ENCODE measurements at regions not wholly inside any gene's neighbourhood (a gene's known extent, or its start where the extent isn't known, plus 50 kb on each side); places are given as distances from the start of the nearest gene placed in this dataset.
"Not testable (repeated sequence)": the region's sequence is repeated elsewhere in the genome, so short reads cannot be mapped to it uniquely, and the experiment has no call there.

- Mint-ChIP-seq H3K4me3 (no peak overlapping the region), H3K27me3 (ENCODE audit: low read depth) (no peaks in the 10 kb centered on the region), H3K4me1 (ENCODE audit: low read depth) (no peaks in the 10 kb centered on the region), H3K36me3 (ENCODE audit: insufficient read depth) (no peaks in the 10 kb centered on the region), H3K9me3 (peaks cover 5% of the 10 kb centered on the region)
- no peak for ATAC-seq
- no peak for DNase-seq
These were observed 216.9 kb upstream of the PLPPR1 start for GRCh38 chr9:100811643-100812042.

GRCh38 chr9:100813871-100814270 lies 214.7 kb upstream of the PLPPR1 start:
- no peaks in the 10 kb centered on the region for H3K4me1 Mint-ChIP-seq (ENCODE audit: low read depth)
- no peak for ATAC-seq
- no peaks in the 10 kb centered on the region for H3K27me3 Mint-ChIP-seq (ENCODE audit: low read depth)
- H3K9me3 Mint-ChIP-seq, result peaks cover 5% of the 10 kb centered on the region
- no peak overlapping the region for H3K4me3 Mint-ChIP-seq
- H3K36me3 Mint-ChIP-seq (ENCODE audit: insufficient read depth), result no peaks in the 10 kb centered on the region
- DNase-seq, result no peak

- Mint-ChIP-seq H3K9me3 (peaks cover 5% of the 10 kb centered on the region), H3K36me3 (ENCODE audit: insufficient read depth) (no peaks in the 10 kb centered on the region)
These were observed 208.5 kb upstream of the PLPPR1 start for GRCh38 chr9:100819980-100820379.

GRCh38 chr9:100833035-100833434 lies 195.5 kb upstream of the PLPPR1 start:
- not testable (repeated sequence) for ATAC-seq; H3K36me3 Mint-ChIP-seq (ENCODE audit: insufficient read depth); H3K4me3 Mint-ChIP-seq; H3K27me3 Mint-ChIP-seq (ENCODE audit: low read depth); H3K9me3 Mint-ChIP-seq; H3K4me1 Mint-ChIP-seq (ENCODE audit: low read depth); DNase-seq

More at GRCh38 chr9:100819980-100820379, 208.5 kb upstream of the PLPPR1 start:
- Mint-ChIP-seq H3K4me3 (no peak overlapping the region), H3K4me1 (ENCODE audit: low read depth) (no peaks in the 10 kb centered on the region), H3K27me3 (ENCODE audit: low read depth) (no peaks in the 10 kb centered on the region)
- no peak for ATAC-seq
- no peak for DNase-seq

- no peaks in the 10 kb centered on the region for H3K9me3 Mint-ChIP-seq
- H3K4me3 Mint-ChIP-seq, result no peak overlapping the region
- DNase-seq, result no peak
- H3K4me1 Mint-ChIP-seq (ENCODE audit: low read depth), result no peaks in the 10 kb centered on the region
- no peak for ATAC-seq
- H3K27me3 Mint-ChIP-seq (ENCODE audit: low read depth), result peaks cover 2% of the 10 kb centered on the region
- no peaks in the 10 kb centered on the region for H3K36me3 Mint-ChIP-seq (ENCODE audit: insufficient read depth)
These were observed 189.7 kb upstream of the PLPPR1 start for GRCh38 chr9:100838857-100839256.

- Mint-ChIP-seq H3K4me3 (no peak overlapping the region), H3K4me1 (ENCODE audit: low read depth) (no peaks in the 10 kb centered on the region), H3K36me3 (ENCODE audit: insufficient read depth) (no peaks in the 10 kb centered on the region), H3K9me3 (no peaks in the 10 kb centered on the region), H3K27me3 (ENCODE audit: low read depth) (no peaks in the 10 kb centered on the region)
- no peak for DNase-seq
- ATAC-seq, result no peak
These were observed 179.8 kb upstream of the PLPPR1 start for GRCh38 chr9:100848726-100849125.

GRCh38 chr9:100852088-100852487 lies 176.4 kb upstream of the PLPPR1 start:
- ATAC-seq (no peak), DNase-seq (no peak)
- H3K4me3 Mint-ChIP-seq, result no peak overlapping the region
- H3K9me3 Mint-ChIP-seq, result no peaks in the 10 kb centered on the region
- H3K27me3 Mint-ChIP-seq (ENCODE audit: low read depth), result no peaks in the 10 kb centered on the region
- no peaks in the 10 kb centered on the region for H3K36me3 Mint-ChIP-seq (ENCODE audit: insufficient read depth)
- H3K4me1 Mint-ChIP-seq (ENCODE audit: low read depth), result no peaks in the 10 kb centered on the region

GRCh38 chr9:100856238-100856637 lies 172.3 kb upstream of the PLPPR1 start:
- no peak for ATAC-seq
- H3K4me3 Mint-ChIP-seq, result no peak overlapping the region
- H3K36me3 Mint-ChIP-seq (ENCODE audit: insufficient read depth), result no peaks in the 10 kb centered on the region
- no peak for DNase-seq
- H3K4me1 Mint-ChIP-seq (ENCODE audit: low read depth), result no peaks in the 10 kb centered on the region
- H3K9me3 Mint-ChIP-seq, result no peaks in the 10 kb centered on the region
- no peaks in the 10 kb centered on the region for H3K27me3 Mint-ChIP-seq (ENCODE audit: low read depth)

- Mint-ChIP-seq H3K9me3 (peaks cover 9% of the 10 kb centered on the region), H3K36me3 (ENCODE audit: insufficient read depth) (no peaks in the 10 kb centered on the region), H3K27me3 (ENCODE audit: low read depth) (no peaks in the 10 kb centered on the region), H3K4me1 (ENCODE audit: low read depth) (no peaks in the 10 kb centered on the region), H3K4me3 (no peak overlapping the region)
- no peak for ATAC-seq
- no peak for DNase-seq
These were observed 163.4 kb upstream of the PLPPR1 start for GRCh38 chr9:100865111-100865510.

- no peak for DNase-seq
- ATAC-seq, result no peak
- H3K4me1 Mint-ChIP-seq (ENCODE audit: low read depth), result no peaks in the 10 kb centered on the region
- H3K36me3 Mint-ChIP-seq (ENCODE audit: insufficient read depth), result no peaks in the 10 kb centered on the region
- H3K9me3 Mint-ChIP-seq, result peaks cover 9% of the 10 kb centered on the region
- H3K27me3 Mint-ChIP-seq (ENCODE audit: low read depth), result no peaks in the 10 kb centered on the region
- no peak overlapping the region for H3K4me3 Mint-ChIP-seq
These were observed 162.9 kb upstream of the PLPPR1 start for GRCh38 chr9:100865648-100866047.

GRCh38 chr9:100869326-100869725 lies 159.2 kb upstream of the PLPPR1 start:
- H3K36me3 Mint-ChIP-seq (ENCODE audit: insufficient read depth), result no peaks in the 10 kb centered on the region
- no peak overlapping the region for H3K4me3 Mint-ChIP-seq
- H3K4me1 Mint-ChIP-seq (ENCODE audit: low read depth), result no peaks in the 10 kb centered on the region
- DNase-seq (no peak), ATAC-seq (no peak)
- H3K9me3 Mint-ChIP-seq, result peaks cover 4% of the 10 kb centered on the region
- no peaks in the 10 kb centered on the region for H3K27me3 Mint-ChIP-seq (ENCODE audit: low read depth)

- H3K9me3 Mint-ChIP-seq, result peaks cover under 1% of the 10 kb centered on the region
These were observed 148.6 kb upstream of the PLPPR1 start for GRCh38 chr9:100879884-100880283.

GRCh38 chr9:100880284-100880683 lies 148.2 kb upstream of the PLPPR1 start:
- no peaks in the 10 kb centered on the region for H3K27me3 Mint-ChIP-seq (ENCODE audit: low read depth)
- H3K4me3 Mint-ChIP-seq, result no peak overlapping the region
- H3K9me3 Mint-ChIP-seq, result peaks cover 5% of the 10 kb centered on the region
- ATAC-seq (no peak), DNase-seq (no peak)
- H3K36me3 Mint-ChIP-seq (ENCODE audit: insufficient read depth), result no peaks in the 10 kb centered on the region
- no peaks in the 10 kb centered on the region for H3K4me1 Mint-ChIP-seq (ENCODE audit: low read depth)

More at GRCh38 chr9:100879884-100880283, 148.6 kb upstream of the PLPPR1 start:
- ATAC-seq (no peak), DNase-seq (no peak)
- Mint-ChIP-seq H3K36me3 (ENCODE audit: insufficient read depth) (no peaks in the 10 kb centered on the region), H3K27me3 (ENCODE audit: low read depth) (no peaks in the 10 kb centered on the region), H3K4me3 (no peak overlapping the region), H3K4me1 (ENCODE audit: low read depth) (no peaks in the 10 kb centered on the region)

GRCh38 chr9:100884518-100884917 lies 144.0 kb upstream of the PLPPR1 start:
- Mint-ChIP-seq H3K4me1 (ENCODE audit: low read depth) (no peaks in the 10 kb centered on the region), H3K36me3 (ENCODE audit: insufficient read depth) (no peaks in the 10 kb centered on the region), H3K4me3 (no peak overlapping the region), H3K9me3 (peaks cover 5% of the 10 kb centered on the region), H3K27me3 (ENCODE audit: low read depth) (no peaks in the 10 kb centered on the region)
- ATAC-seq, result no peak
- no peak for DNase-seq

- Mint-ChIP-seq H3K4me1 (ENCODE audit: low read depth) (no peaks in the 10 kb centered on the region), H3K9me3 (no peaks in the 10 kb centered on the region), H3K4me3 (no peak overlapping the region), H3K36me3 (ENCODE audit: insufficient read depth) (no peaks in the 10 kb centered on the region), H3K27me3 (ENCODE audit: low read depth) (no peaks in the 10 kb centered on the region)
- DNase-seq (no peak), ATAC-seq (no peak)
These were observed 138.2 kb upstream of the PLPPR1 start for GRCh38 chr9:100890321-100890720.

- Mint-ChIP-seq H3K27me3 (ENCODE audit: low read depth) (no peaks in the 10 kb centered on the region), H3K9me3 (peaks cover 5% of the 10 kb centered on the region), H3K4me3 (no peak overlapping the region), H3K4me1 (ENCODE audit: low read depth) (no peaks in the 10 kb centered on the region), H3K36me3 (ENCODE audit: insufficient read depth) (no peaks in the 10 kb centered on the region)
- no peak for DNase-seq
- ATAC-seq, result no peak
These were observed 117.3 kb upstream of the PLPPR1 start for GRCh38 chr9:100911273-100911672.

Data from activated T-cell treated with anti-CD3 and anti-CD28 coated beads, Interleukin-2, amount 50 U/mL, for 4 hours (primary cell).